ENCODE measurements at regions not wholly inside any gene's neighbourhood (a gene's known extent, or its start where the extent isn't known, plus 50 kb on each side); places are given as distances from the start of the nearest gene placed in this dataset.

DNA sequence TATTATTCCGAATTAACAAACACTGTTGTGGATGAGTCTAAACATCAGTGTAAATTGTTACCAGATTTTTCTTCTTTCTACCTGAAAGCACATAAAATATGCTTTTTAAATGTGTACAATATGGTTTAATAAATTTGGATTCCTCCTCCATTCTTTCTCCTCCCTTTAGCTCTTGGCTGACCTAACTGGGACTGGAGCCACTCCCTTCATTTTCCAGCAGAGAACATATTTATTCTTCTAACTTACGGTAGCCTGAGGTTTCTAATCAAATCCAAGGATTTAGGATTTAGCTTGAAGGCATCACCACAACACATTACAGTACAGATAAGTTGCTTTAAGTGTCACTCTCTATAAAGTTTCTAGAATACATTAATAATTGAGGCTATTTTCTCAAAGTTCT, 88.2 kb upstream of the SEMA3C start:
- H3K9ac ChIP-seq (ENCODE audit: low read depth in 1 of 2, low read length in 2 of 2), result no peak overlapping the region
- whole genome bisulfite sequencing, result 72% methylated on average over 2 of the region's 2 CpGs
- H3K27me3 ChIP-seq (ENCODE audit: control insufficient read depth in 4 of 4, insufficient read depth in 4 of 4, low read length in 3 of 4), result no peaks in the 10 kb centered on the region
- H3K4me1 ChIP-seq (ENCODE audit: control insufficient read depth in 4 of 4, insufficient read depth in 4 of 4, low read length in 3 of 4), result no peaks in the 10 kb centered on the region
- H3K27ac ChIP-seq (ENCODE audit: low read depth in 1 of 2, low read length in 2 of 2), result no peak overlapping the region
- DNase-seq (ENCODE audit: low spot score), result no peak
- TF ChIP-seq FOXA2 (IDR thresholded peaks at IDR 0.05) (no peak), GABPA (IDR thresholded peaks at IDR 0.05 in 1 of 2, conservative IDR thresholded peaks at IDR 0.05 in 1 of 2) (no peak), NR2F2 (IDR thresholded peaks at IDR 0.05) (no peak), YY1 (IDR thresholded peaks at IDR 0.05) (no peak), EGR1 (IDR thresholded peaks at IDR 0.05; ENCODE audit: low read depth in 2 of 2) (no peak), HNF4G (IDR thresholded peaks at IDR 0.05) (no peak)
- TF ChIP-seq, protein P1, sequence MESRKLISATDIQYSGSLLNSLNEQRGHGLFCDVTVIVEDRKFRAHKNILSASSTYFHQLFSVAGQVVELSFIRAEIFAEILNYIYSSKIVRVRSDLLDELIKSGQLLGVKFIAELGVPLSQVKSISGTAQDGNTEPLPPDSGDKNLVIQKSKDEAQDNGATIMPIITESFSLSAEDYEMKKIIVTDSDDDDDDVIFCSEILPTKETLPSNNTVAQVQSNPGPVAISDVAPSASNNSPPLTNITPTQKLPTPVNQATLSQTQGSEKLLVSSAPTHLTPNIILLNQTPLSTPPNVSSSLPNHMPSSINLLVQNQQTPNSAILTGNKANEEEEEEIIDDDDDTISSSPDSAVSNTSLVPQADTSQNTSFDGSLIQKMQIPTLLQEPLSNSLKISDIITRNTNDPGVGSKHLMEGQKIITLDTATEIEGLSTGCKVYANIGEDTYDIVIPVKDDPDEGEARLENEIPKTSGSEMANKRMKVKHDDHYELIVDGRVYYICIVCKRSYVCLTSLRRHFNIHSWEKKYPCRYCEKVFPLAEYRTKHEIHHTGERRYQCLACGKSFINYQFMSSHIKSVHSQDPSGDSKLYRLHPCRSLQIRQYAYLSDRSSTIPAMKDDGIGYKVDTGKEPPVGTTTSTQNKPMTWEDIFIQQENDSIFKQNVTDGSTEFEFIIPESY (IDR thresholded peaks at IDR 0.05), result no peak
- TF ChIP-seq, protein P2, sequence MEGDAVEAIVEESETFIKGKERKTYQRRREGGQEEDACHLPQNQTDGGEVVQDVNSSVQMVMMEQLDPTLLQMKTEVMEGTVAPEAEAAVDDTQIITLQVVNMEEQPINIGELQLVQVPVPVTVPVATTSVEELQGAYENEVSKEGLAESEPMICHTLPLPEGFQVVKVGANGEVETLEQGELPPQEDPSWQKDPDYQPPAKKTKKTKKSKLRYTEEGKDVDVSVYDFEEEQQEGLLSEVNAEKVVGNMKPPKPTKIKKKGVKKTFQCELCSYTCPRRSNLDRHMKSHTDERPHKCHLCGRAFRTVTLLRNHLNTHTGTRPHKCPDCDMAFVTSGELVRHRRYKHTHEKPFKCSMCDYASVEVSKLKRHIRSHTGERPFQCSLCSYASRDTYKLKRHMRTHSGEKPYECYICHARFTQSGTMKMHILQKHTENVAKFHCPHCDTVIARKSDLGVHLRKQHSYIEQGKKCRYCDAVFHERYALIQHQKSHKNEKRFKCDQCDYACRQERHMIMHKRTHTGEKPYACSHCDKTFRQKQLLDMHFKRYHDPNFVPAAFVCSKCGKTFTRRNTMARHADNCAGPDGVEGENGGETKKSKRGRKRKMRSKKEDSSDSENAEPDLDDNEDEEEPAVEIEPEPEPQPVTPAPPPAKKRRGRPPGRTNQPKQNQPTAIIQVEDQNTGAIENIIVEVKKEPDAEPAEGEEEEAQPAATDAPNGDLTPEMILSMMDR (IDR thresholded peaks at IDR 0.05; ENCODE audit: low read depth, low read length, missing input control), result no peak
- H3K36me3 ChIP-seq (ENCODE audit: control insufficient read depth in 4 of 4, insufficient read depth in 3 of 4, low read depth in 1 of 4, low read length in 3 of 4), result no peaks in the 10 kb centered on the region
- H3K9me3 ChIP-seq (ENCODE audit: control insufficient read depth in 4 of 4, low read length in 3 of 4), result peaks cover 0 to 8% (median 0%) of the 10 kb centered on the region in 4 donors
- no peak overlapping the region for H3K4me3 ChIP-seq (ENCODE audit: low read depth in 1 of 3, low read length in 3 of 3)

DNA sequence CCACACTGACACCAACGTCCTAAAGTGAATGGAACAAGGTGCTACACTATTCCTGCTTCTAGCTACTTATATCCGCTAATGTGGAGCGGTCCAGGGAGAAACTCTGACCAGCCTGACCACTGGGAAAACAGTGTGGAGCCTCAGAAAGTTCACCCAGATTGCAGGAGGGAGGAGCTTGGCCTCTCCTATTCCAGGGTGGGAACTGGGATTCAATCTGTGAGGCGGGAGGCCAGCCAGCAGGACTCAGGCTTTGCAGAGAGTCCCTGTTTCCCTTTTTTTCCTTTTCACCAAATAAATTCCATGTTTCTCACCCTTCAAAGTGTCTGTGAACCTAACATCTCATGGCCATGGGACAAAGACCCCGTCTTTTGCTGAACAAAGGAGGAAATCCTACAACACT, 86.4 kb upstream of the SEMA3C start:
- no peaks in the 10 kb centered on the region for H3K4me1 ChIP-seq (ENCODE audit: control insufficient read depth in 4 of 4, insufficient read depth in 4 of 4, low read length in 3 of 4)
- TF ChIP-seq, protein P3, sequence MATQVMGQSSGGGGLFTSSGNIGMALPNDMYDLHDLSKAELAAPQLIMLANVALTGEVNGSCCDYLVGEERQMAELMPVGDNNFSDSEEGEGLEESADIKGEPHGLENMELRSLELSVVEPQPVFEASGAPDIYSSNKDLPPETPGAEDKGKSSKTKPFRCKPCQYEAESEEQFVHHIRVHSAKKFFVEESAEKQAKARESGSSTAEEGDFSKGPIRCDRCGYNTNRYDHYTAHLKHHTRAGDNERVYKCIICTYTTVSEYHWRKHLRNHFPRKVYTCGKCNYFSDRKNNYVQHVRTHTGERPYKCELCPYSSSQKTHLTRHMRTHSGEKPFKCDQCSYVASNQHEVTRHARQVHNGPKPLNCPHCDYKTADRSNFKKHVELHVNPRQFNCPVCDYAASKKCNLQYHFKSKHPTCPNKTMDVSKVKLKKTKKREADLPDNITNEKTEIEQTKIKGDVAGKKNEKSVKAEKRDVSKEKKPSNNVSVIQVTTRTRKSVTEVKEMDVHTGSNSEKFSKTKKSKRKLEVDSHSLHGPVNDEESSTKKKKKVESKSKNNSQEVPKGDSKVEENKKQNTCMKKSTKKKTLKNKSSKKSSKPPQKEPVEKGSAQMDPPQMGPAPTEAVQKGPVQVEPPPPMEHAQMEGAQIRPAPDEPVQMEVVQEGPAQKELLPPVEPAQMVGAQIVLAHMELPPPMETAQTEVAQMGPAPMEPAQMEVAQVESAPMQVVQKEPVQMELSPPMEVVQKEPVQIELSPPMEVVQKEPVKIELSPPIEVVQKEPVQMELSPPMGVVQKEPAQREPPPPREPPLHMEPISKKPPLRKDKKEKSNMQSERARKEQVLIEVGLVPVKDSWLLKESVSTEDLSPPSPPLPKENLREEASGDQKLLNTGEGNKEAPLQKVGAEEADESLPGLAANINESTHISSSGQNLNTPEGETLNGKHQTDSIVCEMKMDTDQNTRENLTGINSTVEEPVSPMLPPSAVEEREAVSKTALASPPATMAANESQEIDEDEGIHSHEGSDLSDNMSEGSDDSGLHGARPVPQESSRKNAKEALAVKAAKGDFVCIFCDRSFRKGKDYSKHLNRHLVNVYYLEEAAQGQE (IDR thresholded peaks at IDR 0.05), result no peak
- TF ChIP-seq FOXA1 (IDR thresholded peaks at IDR 0.05) (no peak), JUND (IDR thresholded peaks at IDR 0.05) (no peak), TAF1 (conservative IDR thresholded peaks at IDR 0.05) (no peak), YY1 (IDR thresholded peaks at IDR 0.05) (no peak), RXRA (IDR thresholded peaks at IDR 0.05) (no peak), GABPA (IDR thresholded peaks at IDR 0.05 in 1 of 2, conservative IDR thresholded peaks at IDR 0.05 in 1 of 2) (no peak), HNF4G (IDR thresholded peaks at IDR 0.05) (no peak), NR2F2 (IDR thresholded peaks at IDR 0.05) (no peak), FOXA2 (IDR thresholded peaks at IDR 0.05) (no peak), EGR1 (IDR thresholded peaks at IDR 0.05; ENCODE audit: low read depth in 2 of 2) (no peak), RAD21 (IDR thresholded peaks at IDR 0.05) (no peak)
- TF ChIP-seq, protein P1 (IDR thresholded peaks at IDR 0.05), result no peak
- TF ChIP-seq, protein P4, sequence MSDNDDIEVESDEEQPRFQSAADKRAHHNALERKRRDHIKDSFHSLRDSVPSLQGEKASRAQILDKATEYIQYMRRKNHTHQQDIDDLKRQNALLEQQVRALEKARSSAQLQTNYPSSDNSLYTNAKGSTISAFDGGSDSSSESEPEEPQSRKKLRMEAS (IDR thresholded peaks at IDR 0.05), result no peak
- TF ChIP-seq, protein P2 (IDR thresholded peaks at IDR 0.05; ENCODE audit: low read depth, low read length, missing input control), result no peak
- TF ChIP-seq, protein P5, sequence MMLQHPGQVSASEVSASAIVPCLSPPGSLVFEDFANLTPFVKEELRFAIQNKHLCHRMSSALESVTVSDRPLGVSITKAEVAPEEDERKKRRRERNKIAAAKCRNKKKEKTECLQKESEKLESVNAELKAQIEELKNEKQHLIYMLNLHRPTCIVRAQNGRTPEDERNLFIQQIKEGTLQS (IDR thresholded peaks at IDR 0.05), result no peak
- H3K27ac ChIP-seq (ENCODE audit: low read depth in 1 of 2, low read length in 2 of 2), result no peak overlapping the region
- no peak overlapping the region for H3K4me3 ChIP-seq (ENCODE audit: low read depth in 1 of 3, low read length in 3 of 3)
- no peaks in the 10 kb centered on the region for H3K27me3 ChIP-seq (ENCODE audit: control insufficient read depth in 4 of 4, insufficient read depth in 4 of 4, low read length in 3 of 4)
- no peaks in the 10 kb centered on the region for H3K36me3 ChIP-seq (ENCODE audit: control insufficient read depth in 4 of 4, insufficient read depth in 3 of 4, low read depth in 1 of 4, low read length in 3 of 4)
- no peak for DNase-seq (ENCODE audit: low spot score)
- 84% methylated on average over 5 of the region's 5 CpGs for WGBS
- no peak overlapping the region for H3K9ac ChIP-seq (ENCODE audit: low read depth in 1 of 2, low read length in 2 of 2)
- no peaks in the 10 kb centered on the region for H3K9me3 ChIP-seq (ENCODE audit: control insufficient read depth in 4 of 4, low read length in 3 of 4)
